Esophagus squamous epithelium (tissue), 4 donors: ENCODE measurements at regions not wholly inside any gene's neighbourhood (a gene's known extent, or its start where the extent isn't known, plus 50 kb on each side); places are given as distances from the start of the nearest gene placed in this dataset.

Experiments
- CTCF ChIP-seq, 6 experiments: fragments of 450-650 bp in 4 of 6; fragments of 200-600 bp in 2 of 6; sonication (generic) in 2 of 6; IDR thresholded peaks; one replicate each; pipeline ENCODE4 v1.5.1; 2016 to 2019; ENCODE audit warnings: antibody characterized with exemption in 6 of 6, mild to moderate bottlenecking in 4 of 6, moderate library complexity in 4 of 6
- POLR2A ChIP-seq, 4 donors: fragments of 450-650 bp; IDR thresholded peaks; one replicate each; pipeline ENCODE4 v1.6.1; 2017; ENCODE audit warnings: antibody characterized with exemption in 4 of 4, mild to moderate bottlenecking in 4 of 4, moderate library complexity in 3 of 4

DNA sequence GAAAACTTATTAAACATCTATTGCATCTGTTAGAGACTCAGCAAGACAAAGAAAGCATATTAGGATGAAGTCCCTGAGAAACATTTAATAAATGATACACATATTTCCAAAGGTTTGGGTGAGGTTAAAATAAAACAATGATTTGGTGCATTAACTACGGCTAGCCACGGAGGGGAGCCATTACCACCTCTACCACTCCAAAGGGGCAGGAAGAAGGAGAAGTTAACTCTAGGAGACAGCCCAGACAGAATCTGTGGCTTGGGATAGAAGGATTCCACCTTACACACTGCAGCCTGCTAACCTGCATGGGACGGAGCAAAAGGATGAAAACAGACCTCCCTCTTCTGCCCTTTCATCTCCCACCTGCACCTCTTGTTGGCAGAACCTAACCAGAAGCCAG is 189.1 kb upstream of the C1QTNF7 start:
- TF ChIP-seq POLR2A (IDR thresholded peaks at IDR 0.05) (no peak), CTCF (IDR thresholded peaks at IDR 0.05) (peak in 5 of 6 experiments; percentile 38 to 76 (median 40))
